GM12878 (cell line): ENCODE measurements at regions not wholly inside any gene's neighbourhood (a gene's known extent, or its start where the extent isn't known, plus 50 kb on each side); places are given as distances from the start of the nearest gene placed in this dataset.

Experiments used
- ATAC-seq: fragments of 200-7000 bp; cut with Tn5 transposase; 3 replicates; pipeline ENCODE4 v1.9.1; 2020; ENCODE audit warnings: mild to moderate bottlenecking, moderate library complexity
- BruUV-seq: library from RNA; stranded (reverse); fragments of 400-500 nt; replicated peaks from 2 replicates; lab custom pipeline; 2021; lab: Mats Ljungman, UMichigan
- CTCF ChIA-PET: fragments of 300-600 bp; sonication (Branson Sonifier 250); formaldehyde crosslinking; extraction: SDS; loops from one replicate; lab custom pipeline; 2021; ENCODE audit warnings: inconsistent platforms; lab: Yijun Ruan, JAX
- POLR2A ChIA-PET: fragments of 350-600 bp; formaldehyde crosslinking; extraction: SDS; loops from one replicate; lab custom pipeline; 2021; ENCODE audit warnings: inconsistent platforms; lab: Charles Lee
- RAD21 ChIA-PET: fragments of 300-600 bp; sonication (Branson Sonifier 250); formaldehyde crosslinking; loops from one replicate; lab custom pipeline; 2023; ENCODE audit warnings: antibody characterized with exemption; ENCODE audit not compliant: unreplicated experiment; lab: Charles Lee
- SMC1A ChIA-PET: fragments of 300-600 bp; sonication (Branson Sonifier 250); formaldehyde crosslinking; loops from one replicate; lab custom pipeline; 2023; ENCODE audit not compliant: unreplicated experiment, uncharacterized antibody; lab: Charles Lee
- DNase-seq: peaks from one replicate; pipeline ENCODE4 v3.0.0-alpha.2; 2011; ENCODE audit warnings: low read depth, low spot score
- FAIRE-seq: peaks from 3 replicates; lab custom pipeline; 2011; peaks lifted over from hg19 to GRCh38; lab: Jason Lieb, UNC
- H2AFZ ChIP-seq: 2 replicates; pipeline ENCODE4 v1.6.0; 2011; ENCODE audit warnings: low read depth, low read length, control low read depth; ENCODE audit not compliant: control insufficient read depth
- H3K27ac ChIP-seq: 2 replicates; pipeline ENCODE4 v1.5.1; 2011; ENCODE audit warnings: control low read depth; ENCODE audit not compliant: control insufficient read depth, insufficient read depth
- H3K27me3 ChIP-seq, 2 experiments: replicated peaks in 1 of 2; 2 replicates each; pipeline versions ENCODE4 v1.6.0 to v1.6.1; 2011; ENCODE audit warnings: low read length in 1 of 2; ENCODE audit not compliant: control insufficient read depth in 2 of 2, insufficient read depth in 2 of 2
- H3K36me3 ChIP-seq, 2 experiments: 2 replicates each; pipeline ENCODE4 v1.5.1; 2011; ENCODE audit warnings: low read length in 1 of 2; ENCODE audit not compliant: control insufficient read depth in 2 of 2, insufficient read depth in 2 of 2
- H3K4me1 ChIP-seq: 2 replicates; pipeline ENCODE4 v1.6.1; 2011; ENCODE audit warnings: mild to moderate bottlenecking, low read length, moderate library complexity, mixed read lengths; ENCODE audit not compliant: control insufficient read depth, insufficient read depth
- H3K4me2 ChIP-seq: 2 replicates; pipeline ENCODE4 v1.6.0; 2011; ENCODE audit warnings: control low read depth; ENCODE audit not compliant: control insufficient read depth, insufficient read depth
- H3K4me3 ChIP-seq: fragments of 200-600 bp; sonication (generic); 2 replicates; pipeline ENCODE4 v1.5.1; 2016
- H3K79me2 ChIP-seq: 2 replicates; pipeline ENCODE4 v1.6.0; 2011; ENCODE audit warnings: low read length; ENCODE audit not compliant: control insufficient read depth, insufficient read depth
- H3K9ac ChIP-seq: 2 replicates; pipeline ENCODE4 v1.8.0; 2011; ENCODE audit warnings: low read length, control low read depth, mixed read lengths; ENCODE audit not compliant: control insufficient read depth, insufficient read depth
- H3K9me3 ChIP-seq: replicated peaks from 3 replicates; pipeline ENCODE4 v1.5.1; 2011; ENCODE audit warnings: mild to moderate bottlenecking, low read length; ENCODE audit not compliant: control insufficient read depth, insufficient read depth
- H4K20me1 ChIP-seq: 2 replicates; pipeline ENCODE4 v1.6.0; 2011; ENCODE audit not compliant: control insufficient read depth, insufficient read depth
- CBFB ChIP-seq: IDR thresholded peaks from 2 replicates; pipeline ENCODE4 v1.6.1; 2016; ENCODE audit warnings: antibody characterized with exemption, low read depth
- CBX3 ChIP-seq: fragments of 200-600 bp; sonication (generic); IDR thresholded peaks from 2 replicates; pipeline ENCODE4 v1.6.1; 2016; ENCODE audit warnings: low read depth, borderline replicate concordance
- CREB1 ChIP-seq: IDR thresholded peaks from 2 replicates; pipeline ENCODE4 v1.6.1; 2012; ENCODE audit warnings: low read depth, mild to moderate bottlenecking, inconsistent platforms
- JUND ChIP-seq: IDR thresholded peaks from 2 replicates; pipeline ENCODE4 v1.6.1; 2012; ENCODE audit warnings: low read depth, mild to moderate bottlenecking, low read length, improper control_type of control experiment, moderate library complexity
- PBX3 ChIP-seq: IDR thresholded peaks from 2 replicates; pipeline ENCODE4 v1.6.1; 2011; ENCODE audit warnings: mild to moderate bottlenecking, low read depth, low read length, moderate library complexity; ENCODE audit not compliant: insufficient replicate concordance
- PKNOX1 ChIP-seq: fragments of 450-650 bp; IDR thresholded peaks from 2 replicates; pipeline ENCODE4 v1.6.1; 2016; ENCODE audit warnings: mild to moderate bottlenecking
- PRDM15 ChIP-seq: fragments of 450-650 bp; formaldehyde crosslinking; IDR thresholded peaks from 2 replicates; pipeline ENCODE4 v1.4.0; 2020; ENCODE audit warnings: mild to moderate bottlenecking, moderate library complexity
- RCOR1 ChIP-seq: conservative IDR thresholded peaks from 2 replicates; pipeline ENCODE4 v1.6.1; 2012; ENCODE audit warnings: low read depth, low read length, improper control_type of control experiment
- TCF7 ChIP-seq: IDR thresholded peaks from 2 replicates; pipeline ENCODE4 v1.6.1; 2014; ENCODE audit warnings: antibody characterized with exemption, borderline replicate concordance
- ZNF274 ChIP-seq: IDR thresholded peaks from one replicate; pipeline ENCODE4 v1.8.0; 2011; ENCODE audit not compliant: insufficient read length, insufficient read depth
- ZNF592 ChIP-seq: fragments of 450-650 bp; IDR thresholded peaks from 2 replicates; pipeline ENCODE4 v1.6.1; 2017; ENCODE audit warnings: mild to moderate bottlenecking, moderate library complexity
- ZSCAN29 ChIP-seq: fragments of 450-650 bp; IDR thresholded peaks from 2 replicates; pipeline ENCODE4 v1.6.1; 2017; ENCODE audit warnings: mild to moderate bottlenecking, moderate library complexity
- WGBS: methylation state at CpG from one replicate; pipeline ENCODE4 v1.1.6; 2016; ENCODE audit warnings: low lambda C conversion rate; ENCODE audit not compliant: insufficient replicate concordance, insufficient coverage; ENCODE audit errors: missing lambda C conversion rate; 5-methylcytosine and 5-hydroxymethylcytosine counted together
- in situ Hi-C: fragments of 300-500 bp; cut with MboI; formaldehyde crosslinking; loops from 9 replicates; pipeline ENCODE4 v1.14.3; 2018; ENCODE audit warnings: mixed read lengths
- intact Hi-C: fragments of 100-400 bp; cut with micrococcal nuclease; formaldehyde crosslinking; loops from one replicate; pipeline ENCODE4 v1.14.2; 2022; ENCODE audit not compliant: unreplicated experiment

GRCh38 chr7:92982928-92983327 lies 134.9 kb downstream of the SAMD9 start (continued):
- TF ChIP-seq CBX3 (no peak), JUND (no peak), PKNOX1 (no peak), CREB1 (no peak), PBX3 (no peak), ZSCAN29 (no peak)

- no peaks in the 10 kb centered on the region for H3K36me3 ChIP-seq
- H3K27ac ChIP-seq: no peak overlapping the region
- H3K4me2 ChIP-seq: no peak overlapping the region
- SMC1A ChIA-PET: no interaction called here
- DNase-seq: no peak
- 28% methylated on average over 1 of the region's 1 CpG for WGBS
- BruUV-seq: no TSS peak
- intact Hi-C loops (no loop called here), in situ Hi-C loops (no loop called here)
- H2AFZ ChIP-seq: no peak overlapping the region
- CTCF ChIA-PET: no interaction called here
- H3K4me1 ChIP-seq: no peaks in the 10 kb centered on the region
- no peaks in the 10 kb centered on the region for H3K27me3 ChIP-seq
- H3K79me2 ChIP-seq: no peaks in the 10 kb centered on the region
- no peaks in the 10 kb centered on the region for H4K20me1 ChIP-seq
- H3K9me3 ChIP-seq: peaks cover 3% of the 10 kb centered on the region
- RAD21 ChIA-PET: no interaction called here
- H3K4me3 ChIP-seq: no peak overlapping the region
- no peak for FAIRE-seq
- POLR2A ChIA-PET: no interaction called here
- ATAC-seq: no peak
- no peak overlapping the region for H3K9ac ChIP-seq
- TF ChIP-seq PRDM15 (CRISPR knock-in tag) (no peak), TCF7 (no peak), ZNF592 (no peak), RCOR1 (no peak), ZNF274 (no peak), CBFB (no peak)
These were observed 140.6 kb upstream of the CDK6 start for GRCh38 chr7:92976931-92977330.
